Inferior parietal cortex (tissue), 1 donor: ENCODE measurements at regions not wholly inside any gene's neighbourhood (a gene's known extent, or its start where the extent isn't known, plus 50 kb on each side); places are given as distances from the start of the nearest gene placed in this dataset.

ENCODE experiments used
- DNase-seq: peaks from one replicate; pipeline ENCODE4 v3.0.0-alpha.2; 2016; ENCODE audit errors: extremely low spot score

- DNase-seq: no peak
Observed at GRCh38 chr18:44411976-44412375, 268.7 kb upstream of the SETBP1 start.

GRCh38 chr18:44423814-44424644, 256.7 kb upstream of the SETBP1 start:
- no peak for DNase-seq

GRCh38 chr18:44424645-44425035, 256.0 kb upstream of the SETBP1 start:
- no peak for DNase-seq

GRCh38 chr18:44425161-44425560, 255.5 kb upstream of the SETBP1 start:
- DNase-seq: no peak

- DNase-seq: no peak
Observed at GRCh38 chr18:44437603-44438002, 243.1 kb upstream of the SETBP1 start.

GRCh38 chr18:44450226-44450625, 230.5 kb upstream of the SETBP1 start:
- DNase-seq: no peak

- DNase-seq: no peak
Observed at GRCh38 chr18:44452346-44452745, 228.3 kb upstream of the SETBP1 start.

GRCh38 chr18:44453505-44453904, 227.2 kb upstream of the SETBP1 start:
- no peak for DNase-seq

- DNase-seq: no peak
Observed at GRCh38 chr18:44458777-44459176, 221.9 kb upstream of the SETBP1 start.

GRCh38 chr18:44464398-44465180, 216.1 kb upstream of the SETBP1 start:
- no peak for DNase-seq

- DNase-seq: no peak
Observed at GRCh38 chr18:44465381-44465841, 215.3 kb upstream of the SETBP1 start.

- no peak for DNase-seq
Observed at GRCh38 chr18:44466997-44467396, 213.7 kb upstream of the SETBP1 start.

GRCh38 chr18:44467718-44468117, 213.0 kb upstream of the SETBP1 start:
- DNase-seq: no peak

- no peak for DNase-seq
Observed at GRCh38 chr18:44473394-44474066, 207.2 kb upstream of the SETBP1 start.

- DNase-seq: no peak
Observed at GRCh38 chr18:44474067-44474411, 206.6 kb upstream of the SETBP1 start.

GRCh38 chr18:44474591-44474990, 206.1 kb upstream of the SETBP1 start:
- DNase-seq: no peak

- no peak for DNase-seq
Observed at GRCh38 chr18:44482761-44483160, 197.9 kb upstream of the SETBP1 start.

- DNase-seq: no peak
Observed at GRCh38 chr18:44495151-44495550, 185.5 kb upstream of the SETBP1 start.

GRCh38 chr18:44497311-44497710, 183.4 kb upstream of the SETBP1 start:
- DNase-seq: peak; percentile 20

- DNase-seq: no peak
Observed at GRCh38 chr18:44497757-44498490, 182.8 kb upstream of the SETBP1 start.

GRCh38 chr18:44500808-44501610, 179.7 kb upstream of the SETBP1 start:
- DNase-seq: no peak
